ENCODE measurements at regions not wholly inside any gene's neighbourhood (a gene's known extent, or its start where the extent isn't known, plus 50 kb on each side); places are given as distances from the start of the nearest gene placed in this dataset.
"Not testable (repeated sequence)": the region's sequence is repeated elsewhere in the genome, so short reads cannot be mapped to it uniquely, and the experiment has no call there.

DNA sequence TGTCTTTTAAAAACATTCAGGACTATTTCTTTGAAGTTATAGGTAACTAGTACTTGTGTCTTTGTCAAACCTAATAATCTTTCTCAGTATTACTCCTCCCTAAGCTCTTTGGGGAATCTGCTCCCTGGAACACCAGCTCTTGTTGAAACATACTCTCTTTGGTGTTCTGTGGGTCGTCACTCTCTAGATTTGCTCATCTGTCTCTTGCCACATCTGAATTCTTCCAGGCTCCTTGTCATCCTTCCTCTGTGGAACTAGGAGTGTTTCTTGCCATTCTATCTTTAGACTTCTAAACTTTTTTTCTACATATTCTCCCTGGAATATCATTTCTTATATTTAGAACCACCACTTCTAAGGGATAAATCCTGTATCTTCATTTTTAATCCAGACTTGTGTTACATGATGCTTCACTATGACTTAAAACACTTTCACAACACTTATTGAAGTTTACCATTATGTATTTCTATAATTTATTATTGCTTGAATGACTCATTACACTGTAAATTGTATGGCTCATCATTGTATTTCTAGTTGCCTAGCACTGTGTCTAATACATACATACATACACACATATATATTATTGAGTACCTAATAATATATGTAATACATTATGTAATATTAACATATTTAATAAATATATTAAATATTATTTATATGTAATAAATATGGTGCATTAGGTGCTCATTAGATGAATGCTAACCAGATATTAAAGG, 186.1 kb downstream of the TMA16 start:
- Histone ChIP-seq H3K9me3 (ENCODE audit: low read length) (no peaks in the 10 kb centered on the region), H3K36me3 (ENCODE audit: insufficient read depth, low read length) (no peaks in the 10 kb centered on the region), H2AFZ (ENCODE audit: low read depth, low read length) (no peak overlapping the region), H3K4me3 (ENCODE audit: low read length) (no peak overlapping the region), H3K27me3 (ENCODE audit: insufficient read depth, low read length) (no peaks in the 10 kb centered on the region), H3K4me1 (ENCODE audit: insufficient read depth, low read length) (no peaks in the 10 kb centered on the region)

GRCh38 chr4:163681208-163681821, 186.8 kb downstream of the TMA16 start:
- Histone ChIP-seq H3K4me3 (ENCODE audit: low read length) (no peak overlapping the region), H3K27me3 (ENCODE audit: insufficient read depth, low read length) (no peaks in the 10 kb centered on the region), H2AFZ (ENCODE audit: low read depth, low read length) (no peak overlapping the region), H3K4me1 (ENCODE audit: insufficient read depth, low read length) (no peaks in the 10 kb centered on the region), H3K9me3 (ENCODE audit: low read length) (no peaks in the 10 kb centered on the region), H3K36me3 (ENCODE audit: insufficient read depth, low read length) (no peaks in the 10 kb centered on the region)

- Histone ChIP-seq H3K9me3 (ENCODE audit: low read length) (no peaks in the 10 kb centered on the region), H3K4me1 (ENCODE audit: insufficient read depth, low read length) (no peaks in the 10 kb centered on the region), H3K4me3 (ENCODE audit: low read length) (no peak overlapping the region), H2AFZ (ENCODE audit: low read depth, low read length) (no peak overlapping the region), H3K36me3 (ENCODE audit: insufficient read depth, low read length) (no peaks in the 10 kb centered on the region), H3K27me3 (ENCODE audit: insufficient read depth, low read length) (no peaks in the 10 kb centered on the region)
These were observed 194.4 kb downstream of the TMA16 start for GRCh38 chr4:163688856-163689255.

GRCh38 chr4:163693211-163693610, 198.7 kb downstream of the TMA16 start:
- no peak overlapping the region for H2AFZ ChIP-seq (ENCODE audit: low read depth, low read length)
- H3K4me1 ChIP-seq (ENCODE audit: insufficient read depth, low read length), result no peaks in the 10 kb centered on the region
- H3K27me3 ChIP-seq (ENCODE audit: insufficient read depth, low read length), result no peaks in the 10 kb centered on the region
- H3K36me3 ChIP-seq (ENCODE audit: insufficient read depth, low read length), result no peaks in the 10 kb centered on the region
- H3K9me3 ChIP-seq (ENCODE audit: low read length), result no peaks in the 10 kb centered on the region
- H3K4me3 ChIP-seq (ENCODE audit: low read length), result no peak overlapping the region

DNA sequence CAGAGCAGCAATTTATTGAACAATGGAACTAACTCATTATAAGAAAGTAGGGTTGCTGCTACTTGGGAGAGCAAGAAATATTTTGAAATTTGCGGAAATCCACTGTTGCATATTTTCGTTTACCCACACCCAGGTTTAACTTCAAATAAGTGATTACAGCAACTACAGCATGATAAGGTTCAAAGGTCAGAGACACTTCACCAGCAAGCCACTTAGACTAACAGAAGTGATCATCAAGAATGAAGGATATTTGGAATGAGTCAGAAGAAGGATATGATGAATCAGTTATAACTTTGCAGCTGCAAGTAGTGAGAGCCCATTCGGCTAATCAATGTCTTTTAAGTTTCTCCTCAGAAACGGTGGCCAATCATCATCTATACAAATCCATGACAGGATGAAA, 199.3 kb downstream of the TMA16 start:
- Histone ChIP-seq H3K4me1 (ENCODE audit: insufficient read depth, low read length) (no peaks in the 10 kb centered on the region), H2AFZ (ENCODE audit: low read depth, low read length) (no peak overlapping the region)

DNA sequence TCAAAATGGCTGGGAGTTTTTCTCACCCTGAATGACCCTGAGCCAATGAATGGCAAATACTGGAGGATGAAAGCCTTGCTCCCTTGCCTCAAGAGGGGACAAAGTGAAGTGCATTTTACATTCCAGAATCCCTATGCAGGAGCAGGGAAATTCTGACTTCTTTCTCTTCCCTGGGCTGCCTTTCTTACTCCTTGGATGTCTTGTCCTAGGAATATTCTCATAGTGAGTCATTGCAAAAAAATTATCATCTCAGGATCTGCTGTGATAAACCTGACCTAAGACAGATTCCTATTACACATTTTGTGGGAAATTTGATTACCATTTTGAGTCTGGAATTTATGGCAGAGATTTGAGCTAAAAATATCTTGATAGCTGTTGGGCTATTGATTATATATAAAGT, 199.9 kb downstream of the TMA16 start:
- H3K36me3 ChIP-seq (ENCODE audit: insufficient read depth, low read length), result no peaks in the 10 kb centered on the region
- H2AFZ ChIP-seq (ENCODE audit: low read depth, low read length), result no peak overlapping the region
- no peaks in the 10 kb centered on the region for H3K4me1 ChIP-seq (ENCODE audit: insufficient read depth, low read length)
- no peaks in the 10 kb centered on the region for H3K27me3 ChIP-seq (ENCODE audit: insufficient read depth, low read length)
- no peaks in the 10 kb centered on the region for H3K9me3 ChIP-seq (ENCODE audit: low read length)
- no peak overlapping the region for H3K4me3 ChIP-seq (ENCODE audit: low read length)

More for the DNA sequence above, 199.3 kb downstream of the TMA16 start:
- no peaks in the 10 kb centered on the region for H3K9me3 ChIP-seq (ENCODE audit: low read length)
- H3K36me3 ChIP-seq (ENCODE audit: insufficient read depth, low read length), result no peaks in the 10 kb centered on the region
- H3K4me3 ChIP-seq (ENCODE audit: low read length), result no peak overlapping the region
- H3K27me3 ChIP-seq (ENCODE audit: insufficient read depth, low read length), result no peaks in the 10 kb centered on the region

DNA sequence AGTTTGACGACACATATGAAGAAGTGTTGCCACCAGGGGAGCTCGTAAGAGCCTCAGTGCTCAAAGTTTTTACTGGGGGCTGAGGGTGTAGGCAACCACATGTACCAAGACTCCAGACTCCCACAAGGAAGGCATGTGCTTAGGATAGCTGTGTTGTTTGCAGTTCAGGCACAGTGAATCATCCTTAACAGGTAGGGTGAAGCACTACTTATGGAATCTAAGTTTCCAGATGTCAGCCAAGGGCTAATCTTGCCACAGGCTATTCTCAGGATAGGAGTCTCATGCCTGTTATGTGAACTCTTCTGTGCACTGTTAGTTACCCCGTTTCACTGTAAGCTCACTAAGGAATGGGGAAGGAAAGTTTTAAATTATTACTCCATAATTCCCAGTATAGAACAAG, 202.6 kb downstream of the TMA16 start:
- H2AFZ ChIP-seq (ENCODE audit: low read depth, low read length), result no peak overlapping the region
- no peaks in the 10 kb centered on the region for H3K4me1 ChIP-seq (ENCODE audit: insufficient read depth, low read length)

DNA sequence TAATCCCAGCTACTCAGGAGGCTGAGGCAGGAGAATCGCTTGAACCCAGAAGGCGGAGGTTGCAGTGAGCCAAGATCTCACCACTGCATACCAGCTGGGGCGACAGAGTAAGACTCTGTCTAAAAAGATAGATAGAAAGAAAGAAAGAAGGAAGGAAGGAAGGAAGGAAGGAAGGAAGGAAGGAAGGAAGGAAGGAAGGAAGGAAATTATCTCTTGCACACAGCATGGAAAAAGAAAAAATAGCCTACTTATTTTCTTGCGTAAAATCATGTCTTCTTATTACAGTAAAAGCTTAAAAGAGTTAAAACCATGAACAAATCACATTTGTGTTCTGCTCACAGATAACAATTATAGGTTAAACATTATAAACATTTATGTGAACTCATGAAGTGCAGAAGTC, 205.9 kb downstream of the TMA16 start:
- H2AFZ ChIP-seq (ENCODE audit: low read depth, low read length); H3K9me3 ChIP-seq (ENCODE audit: low read length); H3K4me1 ChIP-seq (ENCODE audit: insufficient read depth, low read length); H3K36me3 ChIP-seq (ENCODE audit: insufficient read depth, low read length); H3K27me3 ChIP-seq (ENCODE audit: insufficient read depth, low read length); H3K4me3 ChIP-seq (ENCODE audit: low read length): not testable (repeated sequence)

More for the DNA sequence above, 202.6 kb downstream of the TMA16 start:
- Histone ChIP-seq H3K27me3 (ENCODE audit: insufficient read depth, low read length) (no peaks in the 10 kb centered on the region), H3K4me3 (ENCODE audit: low read length) (no peak overlapping the region), H3K9me3 (ENCODE audit: low read length) (no peaks in the 10 kb centered on the region), H3K36me3 (ENCODE audit: insufficient read depth, low read length) (no peaks in the 10 kb centered on the region)

- Histone ChIP-seq H3K27me3 (ENCODE audit: insufficient read depth, low read length) (no peaks in the 10 kb centered on the region), H3K36me3 (ENCODE audit: insufficient read depth, low read length) (no peaks in the 10 kb centered on the region), H3K9me3 (ENCODE audit: low read length) (no peaks in the 10 kb centered on the region), H2AFZ (ENCODE audit: low read depth, low read length) (no peak overlapping the region), H3K4me3 (ENCODE audit: low read length) (no peak overlapping the region), H3K4me1 (ENCODE audit: insufficient read depth, low read length) (no peaks in the 10 kb centered on the region)
These were observed 207.4 kb downstream of the TMA16 start for GRCh38 chr4:163701916-163702315.

DNA sequence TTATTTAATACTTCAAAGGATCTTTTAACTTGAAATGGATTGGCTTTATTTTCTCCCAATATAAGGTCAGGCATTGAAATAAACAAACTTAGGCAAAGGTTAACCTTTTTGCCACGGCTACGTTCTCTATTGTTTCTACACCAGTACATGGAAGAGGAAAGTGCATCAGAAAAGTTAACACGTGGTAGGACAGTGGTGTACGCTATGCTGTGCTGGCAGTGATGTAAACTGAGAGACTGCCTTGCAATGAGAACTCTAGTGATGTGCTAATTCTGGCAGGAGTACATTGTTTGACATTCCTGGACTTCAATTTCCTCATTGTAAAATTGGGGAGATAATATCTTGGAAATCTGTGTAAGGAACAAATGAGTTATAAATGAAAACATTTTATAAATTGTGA, 208.2 kb downstream of the TMA16 start:
- H3K4me3 ChIP-seq (ENCODE audit: low read length), result no peak overlapping the region
- no peak overlapping the region for H2AFZ ChIP-seq (ENCODE audit: low read depth, low read length)
- H3K36me3 ChIP-seq (ENCODE audit: insufficient read depth, low read length), result no peaks in the 10 kb centered on the region
- no peaks in the 10 kb centered on the region for H3K4me1 ChIP-seq (ENCODE audit: insufficient read depth, low read length)
- no peaks in the 10 kb centered on the region for H3K27me3 ChIP-seq (ENCODE audit: insufficient read depth, low read length)
- no peaks in the 10 kb centered on the region for H3K9me3 ChIP-seq (ENCODE audit: low read length)

DNA sequence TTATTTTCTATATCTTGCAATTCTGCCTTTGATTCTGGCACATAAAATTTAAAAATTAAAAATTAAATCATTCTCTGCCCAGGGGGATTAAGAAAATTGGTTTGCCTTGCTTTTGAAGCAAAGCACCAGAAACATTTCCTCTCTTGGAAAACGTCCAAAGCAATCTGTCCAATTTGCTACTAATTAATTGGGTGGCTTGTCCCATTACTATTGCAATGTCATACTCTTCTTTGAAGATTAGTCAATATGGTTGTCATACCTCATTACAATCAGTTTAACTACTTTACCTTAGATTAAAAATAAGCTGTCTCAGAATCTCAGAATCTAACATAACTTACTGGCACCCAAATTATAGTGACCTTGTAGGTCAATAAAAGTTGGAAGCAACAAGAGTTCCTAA, 208.8 kb downstream of the TMA16 start:
- no peaks in the 10 kb centered on the region for H3K36me3 ChIP-seq (ENCODE audit: insufficient read depth, low read length)
- no peaks in the 10 kb centered on the region for H3K9me3 ChIP-seq (ENCODE audit: low read length)
- no peak overlapping the region for H2AFZ ChIP-seq (ENCODE audit: low read depth, low read length)
- H3K4me3 ChIP-seq (ENCODE audit: low read length), result no peak overlapping the region
- no peaks in the 10 kb centered on the region for H3K4me1 ChIP-seq (ENCODE audit: insufficient read depth, low read length)
- H3K27me3 ChIP-seq (ENCODE audit: insufficient read depth, low read length), result no peaks in the 10 kb centered on the region

DNA sequence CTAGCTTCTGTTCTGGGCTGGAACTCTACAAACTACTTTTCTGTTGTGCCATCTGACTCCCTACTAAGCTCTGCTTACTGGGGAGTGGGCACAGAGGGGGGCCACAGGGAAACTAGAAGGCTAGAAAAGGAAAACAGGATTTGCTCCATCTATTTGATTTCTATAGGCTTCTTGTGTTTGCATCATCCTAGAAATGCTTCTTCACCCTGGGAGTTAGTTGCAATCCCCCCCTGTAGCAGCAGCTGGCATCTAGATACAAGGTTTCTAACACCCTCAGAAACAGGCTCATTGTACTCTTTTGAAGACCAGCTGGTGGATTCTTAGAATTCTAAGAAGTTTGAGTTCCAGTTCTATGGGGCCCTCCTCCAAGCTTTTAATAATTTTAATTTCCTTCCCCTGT, 213.4 kb downstream of the TMA16 start:
- Histone ChIP-seq H2AFZ (ENCODE audit: low read depth, low read length) (no peak overlapping the region), H3K9me3 (ENCODE audit: low read length) (no peaks in the 10 kb centered on the region), H3K4me1 (ENCODE audit: insufficient read depth, low read length) (no peaks in the 10 kb centered on the region), H3K27me3 (ENCODE audit: insufficient read depth, low read length) (no peaks in the 10 kb centered on the region), H3K4me3 (ENCODE audit: low read length) (no peak overlapping the region), H3K36me3 (ENCODE audit: insufficient read depth, low read length) (no peaks in the 10 kb centered on the region)

DNA sequence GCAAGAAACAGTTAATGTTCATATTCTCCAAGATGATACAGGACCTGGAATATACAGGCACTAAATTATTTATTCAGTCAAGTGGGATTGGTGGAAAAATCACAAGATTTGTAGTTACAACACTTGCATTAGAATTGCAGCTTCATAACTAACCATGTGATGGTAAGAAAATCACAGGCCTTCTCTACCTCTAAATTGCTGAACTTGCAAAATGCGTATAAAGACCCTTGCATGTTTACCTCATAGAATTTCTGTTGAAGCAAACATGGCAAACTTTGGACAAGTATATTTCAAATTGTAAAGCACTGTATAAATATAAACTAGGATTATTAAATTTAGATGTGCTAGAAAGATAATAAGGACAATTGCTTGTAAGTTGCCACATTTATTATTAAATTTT, 215.1 kb downstream of the TMA16 start:
- no peaks in the 10 kb centered on the region for H3K27me3 ChIP-seq (ENCODE audit: insufficient read depth, low read length)
- no peak overlapping the region for H3K4me3 ChIP-seq (ENCODE audit: low read length)
- no peaks in the 10 kb centered on the region for H3K9me3 ChIP-seq (ENCODE audit: low read length)
- no peaks in the 10 kb centered on the region for H3K4me1 ChIP-seq (ENCODE audit: insufficient read depth, low read length)
- no peaks in the 10 kb centered on the region for H3K36me3 ChIP-seq (ENCODE audit: insufficient read depth, low read length)
- H2AFZ ChIP-seq (ENCODE audit: low read depth, low read length), result no peak overlapping the region

DNA sequence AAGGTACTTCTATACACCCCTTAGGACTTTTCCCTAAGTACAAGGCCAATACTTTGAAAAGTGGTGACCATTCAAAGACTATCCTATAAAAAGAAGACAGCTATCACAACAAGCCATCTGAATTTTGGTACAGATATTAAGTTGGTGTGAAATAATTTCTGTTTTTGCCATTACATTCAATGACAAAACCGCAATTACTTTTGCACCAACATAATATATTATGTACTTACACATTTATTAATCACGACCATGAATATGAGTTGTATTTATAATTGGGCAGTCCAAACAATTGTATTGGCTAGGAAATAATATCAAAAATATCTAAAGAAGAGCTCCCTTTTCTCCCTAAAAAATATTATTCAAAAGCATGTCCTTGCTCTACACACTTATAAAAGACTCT, 215.7 kb downstream of the TMA16 start:
- Histone ChIP-seq H3K27me3 (ENCODE audit: insufficient read depth, low read length) (no peaks in the 10 kb centered on the region), H3K36me3 (ENCODE audit: insufficient read depth, low read length) (no peaks in the 10 kb centered on the region), H3K4me1 (ENCODE audit: insufficient read depth, low read length) (no peaks in the 10 kb centered on the region), H3K4me3 (ENCODE audit: low read length) (no peak overlapping the region), H2AFZ (ENCODE audit: low read depth, low read length) (no peak overlapping the region), H3K9me3 (ENCODE audit: low read length) (no peaks in the 10 kb centered on the region)
